Head of caudate nucleus (tissue), 42 donors: ENCODE measurements at regions not wholly inside any gene's neighbourhood (a gene's known extent, or its start where the extent isn't known, plus 50 kb on each side); places are given as distances from the start of the nearest gene placed in this dataset.

Experiments used
- DNase-seq, 42 donors: peaks; one replicate each; pipeline versions ENCODE4 v3.0.0 to v3.0.0-alpha.2; 2020 to 2021; ENCODE audit warnings: mixed read lengths in 7 of 42
- intact Hi-C: fragments of 100-400 bp; cut with DNase I; formaldehyde crosslinking; loops from one replicate; pipeline ENCODE4 v1.15.0; 2022

DNA sequence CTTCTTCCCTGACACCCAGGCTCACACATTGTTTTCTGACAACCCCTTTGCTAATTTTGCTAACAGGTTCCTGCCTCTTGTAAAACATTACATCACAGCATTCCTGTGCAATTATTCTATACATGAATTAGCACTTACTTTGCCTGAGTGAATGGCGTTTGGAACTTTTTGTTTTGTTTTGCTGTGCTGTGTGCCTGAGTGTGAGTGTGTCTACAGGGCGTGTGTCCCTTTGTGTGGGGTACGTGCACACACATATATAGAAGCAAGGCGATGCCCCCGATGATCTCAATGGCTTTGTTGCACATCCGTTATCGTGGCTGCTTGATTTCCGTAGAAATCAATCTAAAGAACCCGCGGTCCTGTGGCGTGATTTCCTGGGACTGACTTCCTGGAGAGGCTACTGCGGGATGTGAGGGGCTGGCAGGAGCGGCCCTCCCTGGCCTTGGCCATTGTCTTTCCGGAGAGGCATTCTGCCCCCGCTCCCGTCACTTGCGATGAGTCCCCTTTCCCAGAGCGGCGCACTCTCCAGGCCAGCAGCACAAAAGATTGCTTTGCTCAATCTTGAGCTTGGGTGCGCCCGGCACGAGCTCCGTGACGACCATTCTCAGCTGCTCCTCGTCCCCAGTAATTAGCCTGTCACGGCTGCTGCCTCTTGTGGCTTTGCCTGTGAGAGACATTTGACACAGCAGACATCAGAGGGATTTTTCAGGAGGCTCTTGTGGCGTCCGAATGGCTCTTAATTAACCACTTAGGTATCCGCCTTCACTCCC lies 398.1 kb upstream of the IRX1 start:
- DNase-seq, result peak in 36 of 42 donors; percentile 18 to 80 (median 36)
- intact Hi-C loops, result no loop called here

DNA sequence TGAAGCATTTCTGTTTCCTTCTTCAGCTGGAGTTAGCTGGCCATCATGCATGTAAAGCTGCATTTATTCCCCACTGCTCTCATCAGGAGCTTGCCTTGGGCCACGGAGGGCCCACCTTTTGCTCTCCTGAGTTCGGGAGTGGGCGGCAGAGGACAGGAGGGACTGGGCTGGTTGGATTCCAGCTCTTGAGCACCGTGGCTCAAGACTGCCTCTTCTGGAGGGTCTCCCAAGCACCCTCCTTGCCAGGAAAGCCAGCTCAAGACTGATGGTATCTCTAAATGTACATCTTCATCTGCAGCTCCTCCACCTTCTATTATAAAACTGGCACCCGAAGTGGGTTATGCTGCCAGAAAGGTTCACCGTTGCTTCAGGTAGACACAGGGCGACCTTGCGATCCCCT lies 399.6 kb upstream of the IRX1 start:
- intact Hi-C loops, result no loop called here
- DNase-seq, result peak in 1 of 42 donors; percentile 41

DNA sequence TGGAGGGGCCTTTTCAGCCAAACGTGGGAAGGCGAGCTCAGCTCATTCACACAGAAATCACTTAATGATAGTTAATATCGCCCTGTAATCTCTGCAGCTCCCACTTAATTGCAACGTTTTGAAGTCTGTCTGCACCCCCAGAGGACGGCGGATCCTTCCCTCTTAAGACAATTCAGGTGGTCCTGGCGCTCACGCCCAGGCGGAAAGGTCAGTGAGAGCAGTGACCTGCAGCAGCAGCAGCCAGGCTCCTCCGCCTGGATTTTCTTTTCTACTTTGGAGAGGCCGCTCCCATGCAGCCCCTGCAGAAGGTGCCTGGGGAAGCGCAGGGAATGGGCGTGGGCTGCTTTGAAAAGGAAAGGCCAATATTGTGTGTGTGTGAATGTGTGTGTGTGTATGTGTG lies 400.9 kb upstream of the IRX1 start:
- DNase-seq, result no peak
- intact Hi-C loops, result no loop called here

DNA sequence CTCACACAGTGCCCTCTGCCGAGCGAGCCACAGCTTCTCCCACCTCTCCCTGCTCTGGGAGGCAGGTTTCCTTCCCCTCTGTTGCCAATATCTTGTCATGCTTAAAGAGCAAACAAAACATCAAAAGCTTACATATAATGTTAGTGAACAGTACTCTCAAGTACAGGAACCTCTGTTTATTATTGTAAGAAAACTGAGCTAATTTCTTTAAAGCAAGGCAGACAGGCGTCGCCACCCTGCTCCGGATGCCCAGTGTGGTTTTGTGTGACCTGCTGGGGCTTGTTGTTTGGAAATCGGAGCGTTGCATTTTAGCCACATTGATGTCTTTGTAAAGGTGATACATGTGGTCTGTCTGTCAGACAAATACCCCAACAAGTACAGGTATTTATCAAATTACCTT lies 401.4 kb upstream of the IRX1 start:
- DNase-seq, result no peak
- intact Hi-C loops, result no loop called here

DNA sequence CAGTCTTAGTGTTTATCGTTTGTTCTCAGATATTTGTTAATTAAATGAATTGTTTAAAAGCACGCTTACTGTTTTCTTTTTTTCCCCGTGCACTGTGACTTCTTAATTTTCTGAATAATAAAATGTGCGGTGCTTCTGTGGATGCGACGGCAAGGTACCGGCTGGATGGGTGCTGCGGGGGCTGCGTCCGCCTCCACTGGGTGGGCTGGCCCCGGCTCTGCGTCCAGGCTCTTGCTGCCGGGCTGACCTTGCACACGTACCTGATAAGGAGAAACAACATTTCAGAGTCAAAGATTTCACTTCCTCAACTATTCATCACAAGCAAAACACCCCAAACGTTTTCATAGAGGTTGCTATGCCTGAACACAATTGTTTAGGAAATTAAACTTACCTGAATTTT lies 404.0 kb upstream of the IRX1 start:
- intact Hi-C loops, result no loop called here
- DNase-seq, result no peak

DNA sequence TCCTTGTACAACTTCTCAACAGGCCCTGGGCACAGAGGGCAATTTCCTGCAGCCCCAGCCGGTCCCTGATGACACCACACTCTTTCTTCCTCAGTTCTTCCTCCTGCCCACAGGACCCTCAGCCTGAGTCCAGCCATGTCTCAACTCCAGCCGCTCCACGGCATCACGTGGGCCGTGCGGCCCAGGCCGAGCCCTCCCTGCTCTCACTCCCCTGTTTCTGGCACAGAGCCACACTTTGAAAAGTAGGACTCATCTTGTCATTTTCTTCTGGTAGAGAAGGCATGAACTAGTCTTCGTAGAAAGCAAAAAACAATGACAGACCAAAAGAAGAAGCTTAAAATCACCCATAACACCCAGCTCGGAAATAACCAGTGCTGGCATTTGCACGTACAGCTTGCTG lies 404.7 kb upstream of the IRX1 start:
- intact Hi-C loops, result no loop called here
- peak in 1 of 42 donors; percentile 38 for DNase-seq

DNA sequence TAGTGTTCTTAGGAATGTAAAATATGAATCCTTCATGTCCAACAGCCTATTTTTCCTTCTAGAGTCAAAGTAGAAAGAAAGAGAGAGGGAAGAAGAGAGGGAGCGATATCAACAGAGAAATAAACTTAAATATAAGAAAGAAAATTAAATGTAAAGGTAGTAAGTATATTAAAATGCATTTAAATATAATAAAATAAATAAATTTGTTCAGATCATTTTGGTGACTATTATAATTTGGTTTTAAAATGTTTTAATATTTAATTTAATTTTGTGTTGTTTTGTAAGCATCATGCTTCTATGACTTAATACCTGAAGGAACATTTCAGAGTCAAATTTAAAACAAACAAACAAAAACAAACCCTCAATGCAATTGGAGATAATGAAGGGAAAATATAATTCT lies 405.2 kb upstream of the IRX1 start:
- intact Hi-C loops, result no loop called here
- DNase-seq, result no peak

DNA sequence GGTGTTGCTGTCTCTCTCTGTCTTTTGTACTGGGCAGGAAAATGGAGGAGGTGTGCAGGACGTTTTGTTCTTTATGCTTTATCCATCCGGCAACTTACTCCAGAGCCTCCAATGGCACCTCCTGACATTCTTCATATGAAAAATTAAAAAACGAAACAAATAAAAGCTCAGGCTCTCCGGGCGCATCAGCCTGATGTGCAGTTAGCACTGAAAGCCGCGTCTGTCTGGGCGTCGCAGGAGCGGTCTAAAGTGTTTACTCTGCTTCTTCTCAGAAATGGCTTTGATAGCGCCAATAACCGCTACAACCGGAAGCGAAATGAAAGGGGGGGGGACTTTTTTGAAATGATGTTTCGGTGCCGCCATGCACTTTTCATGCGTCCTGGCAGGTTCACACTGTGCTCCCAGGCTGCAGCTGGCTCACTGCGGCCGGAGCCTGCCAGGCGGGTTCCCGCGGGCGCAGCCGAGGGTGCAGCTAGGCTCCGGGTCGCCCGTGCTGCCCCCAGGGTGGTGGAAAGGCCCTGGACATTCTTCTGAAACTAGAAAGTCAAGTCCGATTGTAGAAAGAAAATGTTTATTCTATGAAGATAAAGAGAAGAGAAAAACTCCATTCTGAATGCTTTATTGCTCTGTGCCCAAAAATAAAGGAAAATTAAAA lies 407.7 kb upstream of the IRX1 start:
- intact Hi-C loops, result no loop called here
- DNase-seq, result no peak

DNA sequence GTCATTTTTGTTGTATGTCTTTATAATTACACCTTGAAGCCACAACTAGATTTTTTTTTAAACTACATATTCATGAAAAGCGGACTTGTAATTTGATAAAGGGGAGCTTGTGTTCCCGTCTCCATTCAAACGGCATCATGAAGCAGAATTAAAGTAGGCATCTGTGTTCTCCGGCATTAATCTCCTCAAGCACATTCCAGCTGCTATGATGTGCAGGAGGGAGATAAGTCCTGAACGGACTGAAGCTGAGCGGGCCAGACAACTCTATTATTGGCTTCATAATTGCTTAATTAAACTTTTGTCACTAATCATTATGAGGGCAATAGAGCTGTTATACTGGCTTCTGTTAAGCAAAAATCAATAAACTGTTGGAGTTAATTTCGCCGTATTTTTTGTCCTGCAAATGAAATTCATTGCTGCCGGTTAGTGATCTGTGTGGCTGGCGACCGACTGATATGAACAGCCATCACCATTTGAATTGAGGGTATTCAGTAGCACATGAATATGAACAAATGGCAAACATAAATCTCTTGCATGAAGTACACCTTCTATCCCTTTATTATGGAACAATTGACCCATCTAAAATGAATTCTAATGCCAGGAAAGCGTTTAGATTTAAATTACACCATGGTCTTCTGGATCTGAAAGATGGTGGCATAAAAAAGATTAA lies 408.8 kb upstream of the IRX1 start:
- peak in 1 of 42 donors; percentile 31 for DNase-seq
- intact Hi-C loops, result no loop called here

DNA sequence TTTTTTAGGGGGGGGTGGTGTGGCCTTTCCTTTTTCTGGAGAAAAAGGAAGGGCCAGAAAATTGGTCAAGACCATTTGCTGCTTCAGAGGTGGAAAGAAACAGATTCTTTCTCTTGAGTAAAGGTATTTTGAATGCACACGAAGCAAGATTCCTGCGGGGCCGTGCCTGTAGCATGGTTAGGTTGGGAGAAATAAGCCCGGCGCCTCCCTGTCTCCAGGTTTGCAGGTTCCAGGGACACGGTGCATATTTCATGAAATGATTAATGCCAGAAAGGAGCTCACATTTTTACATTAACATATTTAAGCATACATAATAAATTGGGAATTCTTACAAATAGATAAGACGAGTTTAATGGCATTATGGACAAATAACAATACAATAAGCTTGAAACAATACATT lies 409.5 kb upstream of the IRX1 start:
- intact Hi-C loops, result no loop called here
- DNase-seq, result no peak

DNA sequence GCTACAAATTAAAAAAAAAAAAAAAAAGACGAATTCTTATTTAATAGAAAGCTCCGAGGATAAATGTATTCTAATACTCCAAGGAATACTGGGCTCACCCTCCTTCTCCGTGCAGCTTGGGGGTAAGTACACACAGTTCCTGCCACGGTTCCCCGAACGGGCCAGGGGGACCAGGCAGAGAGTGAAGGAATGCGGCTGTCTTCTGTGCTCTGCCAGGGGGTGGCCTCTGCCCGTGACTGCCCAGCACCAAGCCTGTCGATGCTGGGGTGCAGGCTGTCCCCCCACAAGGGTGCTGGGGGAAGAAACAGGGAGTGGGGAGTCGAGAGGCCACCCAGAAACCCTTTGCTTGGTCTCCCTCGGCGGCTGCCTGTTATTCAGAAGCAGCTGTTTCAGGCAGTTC lies 410.1 kb upstream of the IRX1 start:
- DNase-seq, result no peak
- intact Hi-C loops, result no loop called here

DNA sequence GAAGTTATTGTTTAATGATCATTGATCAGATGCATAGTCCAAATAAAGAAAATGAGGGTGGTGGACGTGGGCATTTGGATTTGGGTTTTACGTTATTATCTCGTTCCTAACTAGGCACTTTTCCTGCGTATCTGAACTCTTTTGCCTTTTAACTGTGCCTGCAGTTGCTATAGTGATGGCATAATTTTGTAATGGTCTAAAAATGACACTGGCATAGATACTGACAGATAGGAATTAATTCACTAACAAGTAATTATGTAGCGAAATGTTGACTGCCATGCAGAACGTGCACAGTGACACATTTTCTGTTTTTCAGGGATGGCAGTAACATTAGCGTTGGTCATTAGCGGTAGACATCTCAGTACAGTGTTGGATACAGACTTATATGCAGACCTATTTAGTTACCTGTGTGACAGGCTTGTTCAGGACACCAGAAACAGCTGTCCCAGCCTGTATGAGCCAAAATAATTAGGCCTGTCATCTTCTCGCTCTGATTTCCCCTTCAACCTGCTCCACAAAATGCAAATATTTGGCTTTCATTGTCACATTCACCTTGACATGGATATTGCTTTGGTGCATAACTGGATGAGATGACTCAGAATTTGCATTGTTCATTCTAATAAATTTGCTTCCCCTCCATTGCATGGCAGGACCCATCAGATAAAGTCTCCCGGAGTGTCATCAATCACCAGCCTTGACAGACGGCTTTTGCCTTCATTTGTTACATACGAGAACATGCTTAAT lies 413.3 kb upstream of the IRX1 start:
- intact Hi-C loops, result no loop called here
- no peak for DNase-seq

DNA sequence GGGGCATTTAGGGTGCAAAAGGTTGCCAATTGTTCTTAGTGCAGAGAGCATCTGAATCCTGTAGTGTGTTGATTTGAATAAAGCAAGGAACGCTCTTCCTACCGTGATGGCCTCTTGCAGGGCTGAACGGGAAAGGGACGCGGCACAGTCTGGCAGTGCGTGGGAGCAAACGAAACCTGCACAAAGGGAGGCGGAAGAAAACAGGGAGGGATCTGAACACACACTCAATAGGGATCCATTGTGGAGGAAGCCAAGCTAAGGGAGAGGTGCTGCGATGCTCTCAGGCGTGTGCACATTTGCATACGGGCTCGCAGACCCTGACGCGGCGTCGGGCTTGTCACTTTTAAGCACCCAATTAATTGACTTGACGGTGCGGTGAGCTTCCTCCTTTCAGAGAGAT lies 414.0 kb upstream of the IRX1 start:
- DNase-seq, result peak in 1 of 42 donors; percentile 44
- intact Hi-C loops, result no loop called here

DNA sequence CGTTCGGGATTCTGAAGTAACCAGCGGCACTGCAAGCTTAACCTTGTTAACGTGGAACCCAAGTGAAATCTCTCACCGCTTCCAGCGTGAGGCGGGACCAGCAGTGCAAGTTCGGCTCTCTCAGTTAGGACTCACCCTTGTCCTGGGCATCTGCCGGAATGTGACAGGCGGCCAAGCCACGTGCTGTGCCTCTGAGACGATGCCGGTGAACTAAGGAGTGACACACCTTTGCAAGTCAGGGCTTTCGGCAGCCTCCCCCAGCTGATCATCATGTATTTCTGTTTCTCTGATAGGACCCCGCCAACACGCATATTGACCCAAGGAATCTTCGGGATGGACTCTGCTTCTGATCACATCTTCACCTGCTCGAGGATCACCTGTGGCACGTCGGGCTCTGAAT lies 415.0 kb upstream of the IRX1 start:
- intact Hi-C loops, result no loop called here
- peak in 1 of 42 donors; percentile 36 for DNase-seq

DNA sequence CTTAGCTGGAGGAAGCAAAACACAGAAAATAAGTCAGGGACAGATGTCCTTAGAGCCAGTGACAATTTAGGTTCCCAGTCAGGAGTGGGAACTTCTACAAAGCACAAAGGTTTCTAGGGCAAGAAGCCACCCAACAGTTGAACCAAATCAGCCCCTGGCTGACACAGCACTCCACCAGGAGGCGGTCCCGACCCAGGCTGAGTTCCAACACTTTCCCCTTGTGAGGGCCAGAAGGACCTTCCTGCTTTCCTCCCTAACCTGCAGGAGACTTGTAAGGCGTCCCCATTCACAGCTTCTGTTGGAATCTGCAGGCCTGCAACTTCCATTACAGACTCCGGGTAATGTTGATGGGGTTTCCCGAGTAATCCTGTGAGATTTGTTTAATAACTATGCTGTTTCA lies 416.4 kb upstream of the IRX1 start:
- intact Hi-C loops, result no loop called here
- DNase-seq, result peak in 1 of 42 donors; percentile 37

DNA sequence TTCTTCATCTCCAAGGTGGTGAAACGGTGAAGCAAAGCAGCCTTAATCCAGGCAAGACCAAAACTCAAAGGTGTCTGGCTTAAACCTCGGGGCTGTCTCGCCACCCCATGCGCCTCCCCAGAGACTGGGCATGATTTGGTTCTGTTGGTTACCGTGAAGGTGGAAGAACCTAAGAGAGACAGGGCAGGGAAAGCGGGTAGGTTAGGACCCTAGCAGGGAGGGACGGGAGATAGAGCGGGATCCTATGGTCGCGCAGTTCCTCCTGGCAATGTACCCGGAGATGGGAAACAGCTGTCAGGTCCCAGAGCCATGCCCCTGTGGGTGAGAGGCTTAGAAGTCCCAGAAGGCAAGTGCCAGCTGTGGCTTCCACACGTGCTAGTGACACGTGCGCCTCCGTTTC lies 418.3 kb upstream of the IRX1 start:
- intact Hi-C loops, result no loop called here

DNA sequence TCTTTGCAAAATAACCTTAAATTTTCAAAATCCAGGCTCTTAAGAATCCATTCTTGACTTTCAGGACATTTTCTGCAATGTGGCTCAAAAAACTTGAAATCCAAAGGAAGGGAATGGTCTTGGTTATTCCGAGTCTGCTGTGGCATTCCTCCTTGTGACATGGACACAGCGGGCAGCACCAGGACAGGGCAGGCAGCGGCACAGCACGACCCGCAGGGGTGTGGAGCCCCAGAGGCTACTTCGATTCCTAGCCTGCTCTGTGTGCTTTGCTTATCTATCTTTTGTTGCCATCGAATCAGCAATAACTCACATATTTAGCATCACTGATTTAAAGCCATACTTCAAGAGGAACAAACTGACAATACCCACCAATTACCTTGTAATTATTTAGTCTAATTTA lies 420.2 kb upstream of the IRX1 start:
- no peak for DNase-seq
- intact Hi-C loops, result no loop called here

More for the DNA sequence above, 418.3 kb upstream of the IRX1 start:
- no peak for DNase-seq

DNA sequence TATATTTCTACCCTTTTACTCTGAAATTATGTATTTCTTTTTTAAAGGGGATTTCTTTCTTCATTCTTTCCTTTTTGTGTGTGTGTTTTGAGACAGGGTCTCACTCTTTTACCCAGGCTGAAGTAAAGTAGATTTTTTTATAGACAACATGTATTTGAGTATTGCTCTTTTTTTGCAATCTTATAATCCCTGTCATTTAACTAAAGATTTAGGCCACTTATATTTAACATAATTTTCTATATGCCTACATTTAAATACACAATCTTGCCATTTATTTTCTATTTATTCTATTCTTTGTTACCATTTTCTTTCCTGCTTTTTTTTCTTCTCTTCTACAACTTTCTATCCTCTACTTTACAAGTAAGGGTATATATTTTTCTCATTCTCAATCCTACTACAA lies 416.0 kb upstream of the IRX2 start:
- no peak for DNase-seq
- intact Hi-C loops, result no loop called here

DNA sequence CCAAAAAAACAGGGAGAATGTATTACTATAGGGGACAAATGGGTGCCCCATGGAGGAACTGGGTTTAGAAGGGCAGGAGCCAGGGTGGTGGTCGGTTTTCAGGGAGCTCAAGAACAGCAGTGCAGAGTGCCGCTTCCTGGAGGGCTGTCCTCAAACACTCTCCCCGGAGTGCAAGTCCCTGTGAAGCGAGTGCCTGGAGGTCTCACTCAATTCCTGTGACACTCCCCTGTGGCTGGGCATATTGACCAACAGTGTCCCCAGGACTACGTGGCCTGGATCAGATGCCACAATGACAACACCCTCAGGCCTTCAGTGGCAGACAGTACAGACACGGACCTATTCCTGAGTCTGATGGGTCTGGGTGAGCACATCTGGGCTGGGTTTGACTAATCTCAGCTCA lies 412.1 kb upstream of the IRX2 start:
- DNase-seq, result no peak
- intact Hi-C loops, result no loop called here

DNA sequence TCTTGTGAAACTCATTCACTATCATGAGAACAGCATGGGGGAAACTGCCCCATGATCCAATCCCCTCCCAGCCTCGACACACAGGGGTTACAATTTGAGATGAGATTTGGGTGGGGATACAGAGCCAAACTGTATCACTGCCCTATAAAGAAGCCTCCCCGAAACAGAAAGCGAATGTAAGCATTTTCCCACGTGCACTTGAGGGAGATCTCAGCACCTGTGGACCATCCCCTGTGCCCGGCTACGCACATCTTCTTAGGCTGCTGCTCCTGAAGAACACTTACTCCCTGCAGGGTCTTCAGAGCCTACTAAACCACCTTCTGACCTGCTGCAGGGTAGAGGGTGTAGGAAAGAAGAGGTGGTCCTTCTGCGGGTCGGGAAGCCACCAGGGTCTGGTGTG lies 410.2 kb upstream of the IRX2 start:
- DNase-seq, result no peak
- intact Hi-C loops, result no loop called here
